Natural killer cell (primary cell): ENCODE measurements at regions not wholly inside any gene's neighbourhood (a gene's known extent, or its start where the extent isn't known, plus 50 kb on each side); places are given as distances from the start of the nearest gene placed in this dataset.

Experiments
- ATAC-seq, 3 donors: fragments of 150-1000 bp in 2 of 3; fragments of 200-7000 bp in 1 of 3; cut with Tn5 transposase; 1 replicate in 1 of 3; 2 replicates in 2 of 3; pipeline ENCODE4 v1.10.0; 2021; ENCODE audit warnings: mild to moderate bottlenecking in 2 of 3, moderate library complexity in 2 of 3
- DNase-seq, 2 donors: peaks; one replicate each; pipeline versions ENCODE4 v3.0.0 to v3.0.0-alpha.2; 2013 to 2021; ENCODE audit warnings: mixed read lengths in 1 of 2
- H3K27ac ChIP-seq: one replicate; pipeline ENCODE4 v1.5.1; 2013; ENCODE audit warnings: mild to moderate bottlenecking, low read length
- H3K27me3 ChIP-seq: one replicate; pipeline ENCODE4 v1.6.1; 2013; ENCODE audit warnings: low read length; ENCODE audit not compliant: control insufficient read depth, insufficient read depth
- H3K36me3 ChIP-seq: one replicate; pipeline ENCODE4 v1.6.1; 2013; ENCODE audit warnings: low read length; ENCODE audit not compliant: control insufficient read depth, insufficient read depth
- H3K4me1 ChIP-seq: one replicate; pipeline ENCODE4 v1.6.1; 2013; ENCODE audit warnings: low read length; ENCODE audit not compliant: control insufficient read depth, insufficient read depth
- H3K4me3 ChIP-seq: one replicate; pipeline ENCODE4 v1.5.1; 2013; ENCODE audit warnings: low read length
- H3K9me3 ChIP-seq: one replicate; pipeline ENCODE4 v1.6.1; 2013; ENCODE audit warnings: low read length; ENCODE audit not compliant: control insufficient read depth, insufficient read depth
- H3K27ac Mint-ChIP-seq, 2 donors: one replicate each; pipeline ENCODE4 v1.8.0; 2022; ENCODE audit warnings: mild to moderate bottlenecking in 2 of 2, mixed read lengths in 2 of 2, moderate library complexity in 1 of 2
- H3K27me3 Mint-ChIP-seq, 2 donors: one replicate each; pipeline ENCODE4 v1.8.0; 2022; ENCODE audit warnings: low read depth in 2 of 2, mixed read lengths in 2 of 2
- H3K36me3 Mint-ChIP-seq: one replicate; pipeline ENCODE4 v1.8.0; 2022; ENCODE audit warnings: mixed read lengths
- H3K4me1 Mint-ChIP-seq, 2 donors: one replicate each; pipeline ENCODE4 v1.8.0; 2022; ENCODE audit warnings: mixed read lengths in 2 of 2
- H3K4me3 Mint-ChIP-seq: one replicate; pipeline ENCODE4 v1.8.0; 2022; ENCODE audit warnings: mild to moderate bottlenecking, moderate library complexity, mixed read lengths
- H3K9me3 Mint-ChIP-seq, 2 donors: one replicate each; pipeline ENCODE4 v1.8.0; 2022; ENCODE audit warnings: mixed read lengths in 2 of 2
- whole genome bisulfite sequencing: methylation state at CpG from one replicate; pipeline ENCODE4 v1.1.7; 2013; ENCODE audit warnings: missing lambda C conversion rate; ENCODE audit not compliant: insufficient coverage; 5-methylcytosine and 5-hydroxymethylcytosine counted together
- intact Hi-C: fragments of 100-400 bp; cut with micrococcal nuclease; formaldehyde crosslinking; loops from one replicate; pipeline ENCODE4 v1.14.2; 2022
- TF ChIP-seq, protein P1 (sequence below): fragments of 200-600 bp; IDR thresholded peaks from one replicate; pipeline ENCODE4 v1.8.0; 2022; ENCODE audit warnings: antibody characterized with exemption

- H3K27me3 Mint-ChIP-seq = peaks cover 3 to 14% of the 10 kb centered on the region in 2 donors
- no peaks in the 10 kb centered on the region for H3K9me3 Mint-ChIP-seq
- Histone ChIP-seq H3K27ac (no peak overlapping the region), H3K27me3 (no peaks in the 10 kb centered on the region), H3K36me3 (no peaks in the 10 kb centered on the region), H3K4me3 (no peak overlapping the region), H3K4me1 (no peaks in the 10 kb centered on the region), H3K9me3 (no peaks in the 10 kb centered on the region)
- H3K4me3 Mint-ChIP-seq = no peak overlapping the region
- H3K36me3 Mint-ChIP-seq = no peaks in the 10 kb centered on the region
- intact Hi-C loops = no loop called here
- no peak overlapping the region for H3K27ac Mint-ChIP-seq
- WGBS = 98% methylated on average over 3 of the region's 5 CpGs
- DNase-seq (no peak), ATAC-seq (no peak)
- H3K4me1 Mint-ChIP-seq = peaks cover 9 to 11% of the 10 kb centered on the region in 2 donors
- TF ChIP-seq, protein P1, sequence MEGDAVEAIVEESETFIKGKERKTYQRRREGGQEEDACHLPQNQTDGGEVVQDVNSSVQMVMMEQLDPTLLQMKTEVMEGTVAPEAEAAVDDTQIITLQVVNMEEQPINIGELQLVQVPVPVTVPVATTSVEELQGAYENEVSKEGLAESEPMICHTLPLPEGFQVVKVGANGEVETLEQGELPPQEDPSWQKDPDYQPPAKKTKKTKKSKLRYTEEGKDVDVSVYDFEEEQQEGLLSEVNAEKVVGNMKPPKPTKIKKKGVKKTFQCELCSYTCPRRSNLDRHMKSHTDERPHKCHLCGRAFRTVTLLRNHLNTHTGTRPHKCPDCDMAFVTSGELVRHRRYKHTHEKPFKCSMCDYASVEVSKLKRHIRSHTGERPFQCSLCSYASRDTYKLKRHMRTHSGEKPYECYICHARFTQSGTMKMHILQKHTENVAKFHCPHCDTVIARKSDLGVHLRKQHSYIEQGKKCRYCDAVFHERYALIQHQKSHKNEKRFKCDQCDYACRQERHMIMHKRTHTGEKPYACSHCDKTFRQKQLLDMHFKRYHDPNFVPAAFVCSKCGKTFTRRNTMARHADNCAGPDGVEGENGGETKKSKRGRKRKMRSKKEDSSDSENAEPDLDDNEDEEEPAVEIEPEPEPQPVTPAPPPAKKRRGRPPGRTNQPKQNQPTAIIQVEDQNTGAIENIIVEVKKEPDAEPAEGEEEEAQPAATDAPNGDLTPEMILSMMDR = no peak
Measured at GRCh38 chr3:106345353-106346027, 476.7 kb upstream of the CBLB start.

GRCh38 chr3:106347350-106347749, 478.5 kb upstream of the CBLB start:
- Mint-ChIP-seq H3K4me1 (peaks cover 9 to 11% of the 10 kb centered on the region in 2 donors), H3K36me3 (no peaks in the 10 kb centered on the region), H3K27me3 (peaks cover 0 to 3% of the 10 kb centered on the region in 2 donors), H3K27ac (no peak overlapping the region), H3K4me3 (no peak overlapping the region), H3K9me3 (no peaks in the 10 kb centered on the region)
- DNase-seq (no peak), ATAC-seq (no peak)
- Histone ChIP-seq H3K27ac (no peak overlapping the region), H3K9me3 (no peaks in the 10 kb centered on the region), H3K36me3 (no peaks in the 10 kb centered on the region), H3K4me1 (no peaks in the 10 kb centered on the region), H3K4me3 (no peak overlapping the region), H3K27me3 (no peaks in the 10 kb centered on the region)
- TF ChIP-seq, protein P1 = no peak
- intact Hi-C loops = no loop called here

GRCh38 chr3:106348139-106348690, 479.4 kb upstream of the CBLB start:
- H3K4me1 Mint-ChIP-seq = peaks cover 9 to 11% of the 10 kb centered on the region in 2 donors
- Histone ChIP-seq H3K4me1 (no peaks in the 10 kb centered on the region), H3K9me3 (no peaks in the 10 kb centered on the region), H3K4me3 (no peak overlapping the region), H3K36me3 (no peaks in the 10 kb centered on the region), H3K27ac (no peak overlapping the region), H3K27me3 (no peaks in the 10 kb centered on the region)
- no peak for DNase-seq
- H3K27ac Mint-ChIP-seq = no peak overlapping the region
- H3K4me3 Mint-ChIP-seq = no peak overlapping the region
- no peak for ATAC-seq
- peaks cover 0 to 2% of the 10 kb centered on the region in 2 donors for H3K9me3 Mint-ChIP-seq
- H3K27me3 Mint-ChIP-seq = no peaks in the 10 kb centered on the region
- WGBS = 100% methylated on average over 1 of the region's 3 CpGs
- H3K36me3 Mint-ChIP-seq = no peaks in the 10 kb centered on the region
- intact Hi-C loops = no loop called here
- TF ChIP-seq, protein P1 = no peak
